ENCODE measurements at regions not wholly inside any gene's neighbourhood (a gene's known extent, or its start where the extent isn't known, plus 50 kb on each side); places are given as distances from the start of the nearest gene placed in this dataset.
A peak's percentile ranks its signal among the peaks of the same experiment; 100 is the strongest.

DNA sequence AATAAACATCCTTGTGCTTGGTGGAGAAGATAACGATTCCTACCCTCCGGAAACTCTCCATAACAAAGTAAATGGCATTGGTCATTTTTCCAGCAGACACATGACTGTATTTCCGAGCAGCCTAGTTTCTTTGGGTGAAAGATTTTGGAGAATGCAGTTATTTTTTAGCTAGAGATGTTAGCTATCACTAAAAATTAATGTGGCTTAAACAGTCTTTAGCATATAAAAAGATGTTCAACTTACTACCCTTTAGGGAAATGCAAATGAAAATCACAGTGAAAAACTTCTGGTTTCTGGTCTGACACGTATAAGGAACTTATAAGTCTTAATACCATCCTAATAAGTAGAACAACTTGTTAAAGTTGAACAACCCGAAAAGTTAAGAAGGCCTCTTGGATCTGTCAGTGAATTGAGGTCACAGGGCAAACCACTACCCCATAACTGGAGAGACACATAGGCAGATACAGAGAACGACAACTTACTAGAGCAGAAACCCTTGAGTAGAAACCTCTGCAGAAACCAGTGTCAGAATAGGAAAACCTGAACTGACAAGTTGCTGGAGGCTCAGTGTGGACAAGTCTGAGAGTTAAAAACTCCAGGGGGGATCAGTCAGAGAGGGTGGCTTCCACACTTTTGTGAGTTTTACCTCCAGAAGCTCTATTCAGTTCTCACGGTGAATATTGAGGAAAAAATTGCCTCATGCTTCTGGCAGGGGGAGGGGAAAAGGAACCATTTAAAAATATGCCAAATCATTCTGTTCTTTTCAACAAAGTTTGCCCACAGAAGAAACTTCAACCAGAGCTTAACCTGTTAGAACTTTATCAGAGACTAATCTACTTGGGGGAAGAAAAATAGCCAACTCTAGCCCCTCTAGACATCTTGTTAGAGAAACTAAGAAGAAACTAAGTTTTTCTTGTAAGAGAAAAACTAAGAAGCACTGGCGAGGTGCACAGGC is 325.2 kb upstream of the RPS23 start:
- no peak overlapping the region for H3K4me3 ChIP-seq (ENCODE audit: low read length, poor library complexity, severe bottlenecking)
- no peak overlapping the region for H3K4me2 ChIP-seq (ENCODE audit: low read depth, low read length, poor library complexity, severe bottlenecking)
- H3K9me2 ChIP-seq (replicated peaks; ENCODE audit: low read depth, low read length), result no peaks in the 10 kb centered on the region
- no peaks in the 10 kb centered on the region for H4K20me1 ChIP-seq (ENCODE audit: insufficient read depth, low read length, poor library complexity, severe bottlenecking)
- no peak for TF ChIP-seq EZH2phosphoT487 (IDR thresholded peaks at IDR 0.05; ENCODE audit: borderline replicate concordance)
- TF ChIP-seq, protein P1, sequence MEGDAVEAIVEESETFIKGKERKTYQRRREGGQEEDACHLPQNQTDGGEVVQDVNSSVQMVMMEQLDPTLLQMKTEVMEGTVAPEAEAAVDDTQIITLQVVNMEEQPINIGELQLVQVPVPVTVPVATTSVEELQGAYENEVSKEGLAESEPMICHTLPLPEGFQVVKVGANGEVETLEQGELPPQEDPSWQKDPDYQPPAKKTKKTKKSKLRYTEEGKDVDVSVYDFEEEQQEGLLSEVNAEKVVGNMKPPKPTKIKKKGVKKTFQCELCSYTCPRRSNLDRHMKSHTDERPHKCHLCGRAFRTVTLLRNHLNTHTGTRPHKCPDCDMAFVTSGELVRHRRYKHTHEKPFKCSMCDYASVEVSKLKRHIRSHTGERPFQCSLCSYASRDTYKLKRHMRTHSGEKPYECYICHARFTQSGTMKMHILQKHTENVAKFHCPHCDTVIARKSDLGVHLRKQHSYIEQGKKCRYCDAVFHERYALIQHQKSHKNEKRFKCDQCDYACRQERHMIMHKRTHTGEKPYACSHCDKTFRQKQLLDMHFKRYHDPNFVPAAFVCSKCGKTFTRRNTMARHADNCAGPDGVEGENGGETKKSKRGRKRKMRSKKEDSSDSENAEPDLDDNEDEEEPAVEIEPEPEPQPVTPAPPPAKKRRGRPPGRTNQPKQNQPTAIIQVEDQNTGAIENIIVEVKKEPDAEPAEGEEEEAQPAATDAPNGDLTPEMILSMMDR (conservative IDR thresholded peaks at IDR 0.05; ENCODE audit: low read length), result no peak
- H3K27me3 ChIP-seq (ENCODE audit: insufficient read depth, low read length, poor library complexity, severe bottlenecking), result no peaks in the 10 kb centered on the region
- peak overlapping the region; percentile 30 for H2AFZ ChIP-seq (ENCODE audit: low read length)
- H3K9ac ChIP-seq (ENCODE audit: low read depth, low read length, poor library complexity, severe bottlenecking), result no peak overlapping the region
- H3K4me1 ChIP-seq (ENCODE audit: insufficient read depth, low read length, poor library complexity, severe bottlenecking), result peaks cover 43% of the 10 kb centered on the region
- no peaks in the 10 kb centered on the region for H3F3A ChIP-seq (ENCODE audit: low read depth)
- no peaks in the 10 kb centered on the region for H3K9me3 ChIP-seq (ENCODE audit: insufficient read depth, low read depth, low read length)
- H3K79me2 ChIP-seq (ENCODE audit: insufficient read depth, low read length), result no peaks in the 10 kb centered on the region
- no peaks in the 10 kb centered on the region for H3K36me3 ChIP-seq (ENCODE audit: insufficient read depth, low read length)

DNA sequence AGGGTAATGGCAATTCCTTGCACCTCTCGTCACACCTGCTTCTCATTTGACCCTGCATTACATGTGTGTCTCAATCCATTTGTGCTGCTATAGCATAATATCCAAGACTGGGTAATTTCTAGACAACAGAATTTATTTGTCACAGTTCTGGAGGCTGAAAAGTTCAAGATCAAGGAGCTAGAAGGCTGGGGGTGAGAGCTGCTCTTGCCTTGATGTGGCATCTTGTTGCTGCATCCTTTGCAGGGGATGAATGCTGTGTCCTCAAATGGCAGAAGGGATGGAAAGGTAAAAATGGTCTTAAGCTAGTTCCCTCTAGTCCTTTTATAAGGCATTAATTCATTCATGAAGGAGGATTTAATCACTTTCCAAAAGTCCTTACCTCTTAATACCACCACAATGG is 323.7 kb upstream of the RPS23 start:
- Histone ChIP-seq H3K9me3 (ENCODE audit: insufficient read depth, low read depth, low read length) (no peaks in the 10 kb centered on the region), H3K9ac (ENCODE audit: low read depth, low read length, poor library complexity, severe bottlenecking) (peak overlapping the region; percentile 30), H3K4me1 (ENCODE audit: insufficient read depth, low read length, poor library complexity, severe bottlenecking) (peaks cover 43% of the 10 kb centered on the region), H2AFZ (ENCODE audit: low read length) (no peak overlapping the region), H3K9me2 (replicated peaks; ENCODE audit: low read depth, low read length) (no peaks in the 10 kb centered on the region), H3F3A (ENCODE audit: low read depth) (no peaks in the 10 kb centered on the region), H3K4me2 (ENCODE audit: low read depth, low read length, poor library complexity, severe bottlenecking) (peak overlapping the region; percentile 54), H3K79me2 (ENCODE audit: insufficient read depth, low read length) (no peaks in the 10 kb centered on the region), H3K4me3 (ENCODE audit: low read length, poor library complexity, severe bottlenecking) (no peak overlapping the region), H3K27me3 (ENCODE audit: insufficient read depth, low read length, poor library complexity, severe bottlenecking) (no peaks in the 10 kb centered on the region), H3K36me3 (ENCODE audit: insufficient read depth, low read length) (no peaks in the 10 kb centered on the region), H4K20me1 (ENCODE audit: insufficient read depth, low read length, poor library complexity, severe bottlenecking) (no peaks in the 10 kb centered on the region)
- no peak for TF ChIP-seq EZH2phosphoT487 (IDR thresholded peaks at IDR 0.05; ENCODE audit: borderline replicate concordance)

DNA sequence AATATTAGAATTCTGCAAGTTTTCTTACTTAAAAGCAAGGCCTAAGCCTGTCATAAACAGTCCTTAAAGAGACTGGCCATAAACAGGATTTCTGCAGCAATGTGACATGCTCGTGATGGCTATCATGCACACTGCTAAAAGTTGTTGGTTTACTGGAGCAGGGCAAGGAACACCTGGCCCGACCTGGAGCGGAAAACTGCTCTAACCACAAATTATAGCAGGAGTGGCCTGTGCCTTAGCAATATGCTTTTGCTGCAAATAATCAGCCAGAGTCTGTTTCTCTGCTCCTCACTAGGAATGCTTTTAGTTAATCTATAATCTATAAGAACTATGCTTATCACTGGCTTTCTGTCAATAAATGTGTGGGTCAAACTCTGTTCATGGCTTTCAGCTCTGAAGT is 322.9 kb upstream of the RPS23 start:
- Histone ChIP-seq H3F3A (ENCODE audit: low read depth) (no peaks in the 10 kb centered on the region), H2AFZ (ENCODE audit: low read length) (no peak overlapping the region), H3K4me2 (ENCODE audit: low read depth, low read length, poor library complexity, severe bottlenecking) (peak overlapping the region; percentile 54), H3K79me2 (ENCODE audit: insufficient read depth, low read length) (no peaks in the 10 kb centered on the region), H3K4me1 (ENCODE audit: insufficient read depth, low read length, poor library complexity, severe bottlenecking) (peaks cover 43% of the 10 kb centered on the region), H3K36me3 (ENCODE audit: insufficient read depth, low read length) (no peaks in the 10 kb centered on the region), H3K9ac (ENCODE audit: low read depth, low read length, poor library complexity, severe bottlenecking) (peak overlapping the region; percentile 30), H3K4me3 (ENCODE audit: low read length, poor library complexity, severe bottlenecking) (peak overlapping the region; percentile 34), H3K9me2 (replicated peaks; ENCODE audit: low read depth, low read length) (no peaks in the 10 kb centered on the region), H3K27me3 (ENCODE audit: insufficient read depth, low read length, poor library complexity, severe bottlenecking) (no peaks in the 10 kb centered on the region), H4K20me1 (ENCODE audit: insufficient read depth, low read length, poor library complexity, severe bottlenecking) (no peaks in the 10 kb centered on the region), H3K9me3 (ENCODE audit: insufficient read depth, low read depth, low read length) (no peaks in the 10 kb centered on the region)
- no peak for TF ChIP-seq EZH2phosphoT487 (IDR thresholded peaks at IDR 0.05; ENCODE audit: borderline replicate concordance)
- TF ChIP-seq, protein P1 (conservative IDR thresholded peaks at IDR 0.05; ENCODE audit: low read length), result no peak

All from Loucy (cell line).